SK-N-MC (cell line): ENCODE measurements at regions not wholly inside any gene's neighbourhood (a gene's known extent, or its start where the extent isn't known, plus 50 kb on each side); places are given as distances from the start of the nearest gene placed in this dataset.

Source experiments
- EZH2 ChIP-seq: fragments of 200-600 bp; sonication (generic); IDR thresholded peaks from one replicate; pipeline ENCODE4 v1.6.1; 2017; ENCODE audit warnings: antibody characterized with exemption
- FOXP2 ChIP-seq: optimal IDR thresholded peaks from 2 replicates; pipeline ENCODE3; 2011; ENCODE audit warnings: mild to moderate bottlenecking, moderate library complexity; ENCODE audit not compliant: insufficient read depth; ENCODE audit errors: extremely low read length, control extremely low read depth
- POLR2AphosphoS5 ChIP-seq: IDR thresholded peaks from 2 replicates; pipeline ENCODE4 v1.6.1; 2012; ENCODE audit warnings: mild to moderate bottlenecking, low read depth, low read length, borderline replicate concordance

DNA sequence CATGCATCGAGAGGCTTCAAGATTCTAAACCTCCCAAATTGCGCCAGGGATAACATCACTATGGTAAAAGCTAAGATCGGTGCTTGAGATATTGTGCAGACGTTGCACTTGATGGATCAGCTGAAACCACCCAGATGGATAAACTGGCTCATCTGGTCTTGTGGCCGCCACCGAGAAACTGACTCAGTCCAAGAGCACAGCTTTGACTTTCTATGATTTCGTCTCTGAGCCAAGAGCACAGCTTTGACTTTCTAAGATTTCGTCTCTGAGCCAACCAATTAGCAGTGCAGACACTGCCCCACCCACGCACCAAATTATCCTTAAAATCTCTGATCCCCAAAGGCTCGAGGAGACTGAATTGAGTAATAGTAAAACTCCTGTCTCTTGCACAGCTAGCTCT lies 687.2 kb downstream of the FAM133A start:
- TF ChIP-seq EZH2 (no peak), POLR2AphosphoS5 (no peak), FOXP2 (no peak)
